Activated CD8-positive, alpha-beta memory T cell treated with anti-CD3 and anti-CD28 coated beads, Interleukin-2, amount 10 ng/mL, durations not matched to agents 7 days and 5 days (primary cell): ENCODE measurements at regions not wholly inside any gene's neighbourhood (a gene's known extent, or its start where the extent isn't known, plus 50 kb on each side); places are given as distances from the start of the nearest gene placed in this dataset.

Source experiments
- ATAC-seq: fragments of 150-1000 bp; cut with Tn5 transposase; one replicate; pipeline ENCODE4 v1.10.0; 2021; ENCODE audit warnings: moderate library complexity
- CTCF ChIA-PET: fragments of 350-600 bp; sonication (Branson Sonifier 250); formaldehyde crosslinking; loops from one replicate; lab custom pipeline; 2021; ENCODE audit warnings: antibody characterized with exemption; lab: Charles Lee
- DNase-seq: peaks from one replicate; pipeline ENCODE4 v3.0.0-alpha.2; 2020
- H3K27ac Mint-ChIP-seq: one replicate; pipeline ENCODE4 v1.8.0; 2021; ENCODE audit warnings: mild to moderate bottlenecking, mixed read lengths
- H3K27me3 Mint-ChIP-seq: one replicate; pipeline ENCODE4 v1.8.0; 2021; ENCODE audit warnings: mixed read lengths
- H3K36me3 Mint-ChIP-seq: one replicate; pipeline ENCODE4 v1.8.0; 2021; ENCODE audit warnings: mild to moderate bottlenecking, mixed read lengths
- H3K4me1 Mint-ChIP-seq: one replicate; pipeline ENCODE4 v1.8.0; 2021; ENCODE audit warnings: mixed read lengths
- H3K4me3 Mint-ChIP-seq: one replicate; pipeline ENCODE4 v1.8.0; 2021; ENCODE audit warnings: mild to moderate bottlenecking, moderate library complexity, mixed read lengths
- H3K9me3 Mint-ChIP-seq: one replicate; pipeline ENCODE4 v1.8.0; 2022; ENCODE audit warnings: low read depth, mixed read lengths

- Mint-ChIP-seq H3K27ac (no peak overlapping the region), H3K4me3 (no peak overlapping the region), H3K27me3 (peaks cover 30% of the 10 kb centered on the region), H3K9me3 (no peaks in the 10 kb centered on the region), H3K36me3 (no peaks in the 10 kb centered on the region), H3K4me1 (peaks cover 5% of the 10 kb centered on the region)
- CTCF ChIA-PET: no interaction called here
- no peak for DNase-seq
- no peak for ATAC-seq
These were observed 182.2 kb upstream of the RAB4A start for GRCh38 chr1:229088711-229089110.

- CTCF ChIA-PET: no interaction called here
- H3K9me3 Mint-ChIP-seq: no peaks in the 10 kb centered on the region
These were observed 181.2 kb upstream of the RAB4A start for GRCh38 chr1:229089586-229090208.

GRCh38 chr1:229091721-229092136 lies 179.2 kb upstream of the RAB4A start:
- ATAC-seq (no peak), DNase-seq (no peak)
- no peak overlapping the region for H3K27ac Mint-ChIP-seq
- CTCF ChIA-PET: no interaction called here
- no peaks in the 10 kb centered on the region for H3K9me3 Mint-ChIP-seq
- H3K36me3 Mint-ChIP-seq: no peaks in the 10 kb centered on the region
- H3K27me3 Mint-ChIP-seq: peaks cover 7% of the 10 kb centered on the region
- H3K4me3 Mint-ChIP-seq: no peak overlapping the region
- peaks cover 5% of the 10 kb centered on the region for H3K4me1 Mint-ChIP-seq

More at GRCh38 chr1:229089586-229090208, 181.2 kb upstream of the RAB4A start:
- Mint-ChIP-seq H3K27me3 (peaks cover 22% of the 10 kb centered on the region), H3K4me3 (no peak overlapping the region), H3K4me1 (peaks cover 5% of the 10 kb centered on the region), H3K27ac (no peak overlapping the region), H3K36me3 (no peaks in the 10 kb centered on the region)
- ATAC-seq: no peak
- DNase-seq: no peak

- Mint-ChIP-seq H3K36me3 (no peaks in the 10 kb centered on the region), H3K9me3 (no peaks in the 10 kb centered on the region), H3K27ac (no peak overlapping the region), H3K4me1 (peaks cover 5% of the 10 kb centered on the region), H3K4me3 (no peak overlapping the region), H3K27me3 (no peaks in the 10 kb centered on the region)
- ATAC-seq (no peak), DNase-seq (no peak)
- CTCF ChIA-PET: interaction anchor here (0.9 kb wide), 1 partner anchor 10 kb away, joined by 3 read pairs; no protein-coding TSS in a partner anchor
These were observed 178.3 kb upstream of the RAB4A start for GRCh38 chr1:229092377-229093237.

- ATAC-seq (no peak), DNase-seq (no peak)
- H3K4me1 Mint-ChIP-seq: peaks cover 5% of the 10 kb centered on the region
- H3K4me3 Mint-ChIP-seq: no peak overlapping the region
- H3K9me3 Mint-ChIP-seq: no peaks in the 10 kb centered on the region
- no peak overlapping the region for H3K27ac Mint-ChIP-seq
- no peaks in the 10 kb centered on the region for H3K36me3 Mint-ChIP-seq
- H3K27me3 Mint-ChIP-seq: no peaks in the 10 kb centered on the region
- CTCF ChIA-PET: no interaction called here
These were observed 177.7 kb upstream of the RAB4A start for GRCh38 chr1:229093238-229093540.

- Mint-ChIP-seq H3K27ac (no peak overlapping the region), H3K4me1 (peaks cover 5% of the 10 kb centered on the region), H3K27me3 (no peaks in the 10 kb centered on the region), H3K36me3 (no peaks in the 10 kb centered on the region), H3K9me3 (no peaks in the 10 kb centered on the region), H3K4me3 (no peak overlapping the region)
- DNase-seq (no peak), ATAC-seq (no peak)
- CTCF ChIA-PET: no interaction called here
These were observed 177.1 kb upstream of the RAB4A start for GRCh38 chr1:229093609-229094336.

GRCh38 chr1:229094476-229095311 lies 176.2 kb upstream of the RAB4A start:
- H3K4me1 Mint-ChIP-seq: peaks cover 5% of the 10 kb centered on the region
- no peak for DNase-seq

GRCh38 chr1:229095325-229095724 lies 175.6 kb upstream of the RAB4A start:
- H3K27me3 Mint-ChIP-seq: no peaks in the 10 kb centered on the region
- no peak for DNase-seq
- CTCF ChIA-PET: no interaction called here
- no peaks in the 10 kb centered on the region for H3K36me3 Mint-ChIP-seq
- no peak overlapping the region for H3K27ac Mint-ChIP-seq
- no peaks in the 10 kb centered on the region for H3K9me3 Mint-ChIP-seq
- peaks cover 5% of the 10 kb centered on the region for H3K4me1 Mint-ChIP-seq
- ATAC-seq: no peak
- no peak overlapping the region for H3K4me3 Mint-ChIP-seq

More at GRCh38 chr1:229094476-229095311, 176.2 kb upstream of the RAB4A start:
- no peaks in the 10 kb centered on the region for H3K27me3 Mint-ChIP-seq
- H3K27ac Mint-ChIP-seq: no peak overlapping the region
- no peaks in the 10 kb centered on the region for H3K9me3 Mint-ChIP-seq
- CTCF ChIA-PET: no interaction called here
- no peaks in the 10 kb centered on the region for H3K36me3 Mint-ChIP-seq
- no peak for ATAC-seq
- H3K4me3 Mint-ChIP-seq: no peak overlapping the region

- peaks cover 5% of the 10 kb centered on the region for H3K4me1 Mint-ChIP-seq
- ATAC-seq (no peak), DNase-seq (no peak)
- no peak overlapping the region for H3K27ac Mint-ChIP-seq
- CTCF ChIA-PET: interaction anchor here (1.2 kb wide), 1 partner anchor 21 kb away, joined by 3 read pairs; no protein-coding TSS in a partner anchor
- H3K9me3 Mint-ChIP-seq: no peaks in the 10 kb centered on the region
- H3K27me3 Mint-ChIP-seq: no peaks in the 10 kb centered on the region
- H3K36me3 Mint-ChIP-seq: no peaks in the 10 kb centered on the region
- no peak overlapping the region for H3K4me3 Mint-ChIP-seq
These were observed 173.6 kb upstream of the RAB4A start for GRCh38 chr1:229097356-229097755.

GRCh38 chr1:229098361-229098760 lies 172.6 kb upstream of the RAB4A start:
- CTCF ChIA-PET: interaction anchor here (1.2 kb wide), 1 partner anchor 22 kb away, joined by 3 read pairs; no protein-coding TSS in a partner anchor
- no peak for ATAC-seq

GRCh38 chr1:229098903-229099578 lies 171.9 kb upstream of the RAB4A start:
- Mint-ChIP-seq H3K9me3 (no peaks in the 10 kb centered on the region), H3K36me3 (no peaks in the 10 kb centered on the region), H3K27me3 (no peaks in the 10 kb centered on the region), H3K27ac (no peak overlapping the region), H3K4me1 (no peaks in the 10 kb centered on the region), H3K4me3 (no peak overlapping the region)
- DNase-seq (no peak), ATAC-seq (no peak)
- CTCF ChIA-PET: no interaction called here

More at GRCh38 chr1:229098361-229098760, 172.6 kb upstream of the RAB4A start:
- Mint-ChIP-seq H3K27me3 (no peaks in the 10 kb centered on the region), H3K4me1 (no peaks in the 10 kb centered on the region), H3K9me3 (no peaks in the 10 kb centered on the region), H3K27ac (no peak overlapping the region), H3K4me3 (no peak overlapping the region), H3K36me3 (no peaks in the 10 kb centered on the region)
- DNase-seq: no peak

- Mint-ChIP-seq H3K36me3 (no peaks in the 10 kb centered on the region), H3K27ac (no peak overlapping the region), H3K4me1 (no peaks in the 10 kb centered on the region), H3K9me3 (no peaks in the 10 kb centered on the region), H3K4me3 (no peak overlapping the region), H3K27me3 (peaks cover 11% of the 10 kb centered on the region)
- no peak for DNase-seq
- CTCF ChIA-PET: no interaction called here
- ATAC-seq: no peak
These were observed 169.7 kb upstream of the RAB4A start for GRCh38 chr1:229101011-229101871.
